SU-DHL-6 (cell line): ENCODE measurements at regions not wholly inside any gene's neighbourhood (a gene's known extent, or its start where the extent isn't known, plus 50 kb on each side); places are given as distances from the start of the nearest gene placed in this dataset.
A peak's percentile ranks its signal among the peaks of the same experiment; 100 is the strongest.

Source experiments
- H2AFZ ChIP-seq: fragments of 200-600 bp; sonication (generic); 2 replicates; pipeline ENCODE4 v1.6.1; 2014; ENCODE audit warnings: low read depth, mild to moderate bottlenecking, moderate library complexity, mixed read lengths, antibody characterized with exemption, low read length; ENCODE audit not compliant: severe bottlenecking
- H3F3A ChIP-seq: fragments of 200-600 bp; shearing (Covaris generic); 2 replicates; pipeline ENCODE4 v1.6.0; 2016; ENCODE audit warnings: antibody characterized with exemption, mild to moderate bottlenecking; ENCODE audit not compliant: insufficient read depth
- H3K27ac ChIP-seq: fragments of 200-600 bp; sonication (generic); 2 replicates; pipeline ENCODE4 v1.5.1; 2016; ENCODE audit warnings: low read depth, mild to moderate bottlenecking, low read length, moderate library complexity, mixed read lengths
- H3K27me3 ChIP-seq: fragments of 200-600 bp; sonication (generic), shearing (Covaris generic); 2 replicates; pipeline ENCODE4 v1.6.0; 2014; ENCODE audit warnings: mild to moderate bottlenecking, low read length
- H3K36me3 ChIP-seq: fragments of 200-600 bp; sonication (generic); 2 replicates; pipeline ENCODE4 v1.6.1; 2014; ENCODE audit warnings: mild to moderate bottlenecking, low read length, mixed read lengths
- H3K4me2 ChIP-seq: fragments of 300-600, 200-600 bp; shearing (Covaris generic), sonication (generic); 2 replicates; pipeline ENCODE4 v1.6.0; 2014; ENCODE audit warnings: low read length, low read depth, mild to moderate bottlenecking; ENCODE audit not compliant: poor library complexity, severe bottlenecking
- H3K4me3 ChIP-seq: fragments of 200-600 bp; sonication (generic); 2 replicates; pipeline ENCODE4 v1.5.1; 2014; ENCODE audit warnings: antibody characterized with exemption, low read length, mild to moderate bottlenecking, mixed read lengths; ENCODE audit not compliant: insufficient read depth, poor library complexity, severe bottlenecking
- H3K79me2 ChIP-seq: fragments of 200-600 bp; sonication (generic); 2 replicates; pipeline ENCODE4 v1.6.1; 2014; ENCODE audit warnings: mild to moderate bottlenecking, low read length, moderate library complexity; ENCODE audit not compliant: insufficient read depth
- H3K9ac ChIP-seq: fragments of 200-600 bp; sonication (generic); 2 replicates; pipeline ENCODE4 v1.7.0; 2014; ENCODE audit warnings: mild to moderate bottlenecking, low read length
- H3K9me2 ChIP-seq: fragments of 200-600 bp; sonication (generic); replicated peaks from 2 replicates; pipeline ENCODE4 v1.6.1; 2014; ENCODE audit warnings: low read length; ENCODE audit not compliant: insufficient read depth
- H3K9me3 ChIP-seq: fragments of 200-600 bp; sonication (generic); 2 replicates; pipeline ENCODE4 v1.6.1; 2014; ENCODE audit warnings: low read length, mixed read lengths; ENCODE audit not compliant: insufficient read depth
- H4K20me1 ChIP-seq: fragments of 200-600 bp; sonication (generic); 2 replicates; pipeline ENCODE4 v1.6.1; 2014; ENCODE audit warnings: low read depth, mild to moderate bottlenecking, antibody characterized with exemption, low read length, moderate library complexity, mixed read lengths
- EZH2phosphoT487 ChIP-seq: fragments of 200-600 bp; sonication (generic), shearing (Covaris generic); conservative IDR thresholded peaks from 2 replicates; pipeline ENCODE4 v1.6.1; 2018; ENCODE audit warnings: mild to moderate bottlenecking, antibody characterized with exemption, low read length, moderate library complexity, mixed read lengths
- TF ChIP-seq, protein P1 (sequence below): fragments of 200-600 bp; sonication (generic); IDR thresholded peaks from one replicate; pipeline ENCODE4 v1.5.1; 2017; ENCODE audit warnings: antibody characterized with exemption, mild to moderate bottlenecking, low read length, moderate library complexity; ENCODE audit not compliant: insufficient read depth, poor library complexity, severe bottlenecking

DNA sequence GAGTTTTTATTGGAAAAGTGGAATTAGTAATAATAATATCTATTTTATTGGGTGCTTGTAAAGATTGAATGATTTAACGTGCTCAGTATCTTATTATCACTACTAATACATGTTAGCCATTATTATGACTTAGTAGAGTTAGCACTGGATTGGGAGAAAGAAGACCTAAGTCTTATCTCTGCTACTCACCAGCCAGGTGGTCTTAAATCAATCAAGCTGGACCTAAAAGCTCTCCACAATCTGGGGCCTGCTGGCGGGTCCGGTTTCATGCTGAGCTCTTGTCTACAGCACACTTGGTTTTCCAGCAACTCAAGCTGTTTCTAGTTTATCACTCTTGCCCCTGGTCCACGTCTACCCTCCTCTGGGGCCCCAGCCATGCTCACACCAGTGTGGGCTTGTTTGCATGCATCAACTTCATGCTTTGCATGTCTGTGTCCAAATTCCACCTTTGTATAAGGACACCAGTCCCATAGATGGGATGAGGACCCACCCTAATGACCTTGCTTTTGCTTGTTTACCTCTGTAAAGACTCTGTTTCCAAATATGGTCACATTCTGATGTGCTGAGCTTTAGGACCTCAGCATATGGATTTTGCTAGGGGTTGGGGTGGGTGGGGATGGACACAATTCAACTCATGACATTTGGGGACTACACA lies 363.1 kb downstream of the LPIN1 start:
- Histone ChIP-seq H3K9me2 (no peaks in the 10 kb centered on the region), H3F3A (peaks cover 20% of the 10 kb centered on the region; the same call in 1 of the 2 replicates), H3K27ac (no peak overlapping the region), H3K4me2 (no peak overlapping the region), H2AFZ (no peak overlapping the region), H3K79me2 (no peaks in the 10 kb centered on the region), H3K4me3 (no peak overlapping the region), H3K9me3 (no peaks in the 10 kb centered on the region), H3K27me3 (no peaks in the 10 kb centered on the region), H4K20me1 (no peaks in the 10 kb centered on the region), H3K9ac (no peak overlapping the region), H3K36me3 (no peaks in the 10 kb centered on the region)
- TF ChIP-seq EZH2phosphoT487: no peak
- TF ChIP-seq, protein P1, sequence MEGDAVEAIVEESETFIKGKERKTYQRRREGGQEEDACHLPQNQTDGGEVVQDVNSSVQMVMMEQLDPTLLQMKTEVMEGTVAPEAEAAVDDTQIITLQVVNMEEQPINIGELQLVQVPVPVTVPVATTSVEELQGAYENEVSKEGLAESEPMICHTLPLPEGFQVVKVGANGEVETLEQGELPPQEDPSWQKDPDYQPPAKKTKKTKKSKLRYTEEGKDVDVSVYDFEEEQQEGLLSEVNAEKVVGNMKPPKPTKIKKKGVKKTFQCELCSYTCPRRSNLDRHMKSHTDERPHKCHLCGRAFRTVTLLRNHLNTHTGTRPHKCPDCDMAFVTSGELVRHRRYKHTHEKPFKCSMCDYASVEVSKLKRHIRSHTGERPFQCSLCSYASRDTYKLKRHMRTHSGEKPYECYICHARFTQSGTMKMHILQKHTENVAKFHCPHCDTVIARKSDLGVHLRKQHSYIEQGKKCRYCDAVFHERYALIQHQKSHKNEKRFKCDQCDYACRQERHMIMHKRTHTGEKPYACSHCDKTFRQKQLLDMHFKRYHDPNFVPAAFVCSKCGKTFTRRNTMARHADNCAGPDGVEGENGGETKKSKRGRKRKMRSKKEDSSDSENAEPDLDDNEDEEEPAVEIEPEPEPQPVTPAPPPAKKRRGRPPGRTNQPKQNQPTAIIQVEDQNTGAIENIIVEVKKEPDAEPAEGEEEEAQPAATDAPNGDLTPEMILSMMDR: no peak

DNA sequence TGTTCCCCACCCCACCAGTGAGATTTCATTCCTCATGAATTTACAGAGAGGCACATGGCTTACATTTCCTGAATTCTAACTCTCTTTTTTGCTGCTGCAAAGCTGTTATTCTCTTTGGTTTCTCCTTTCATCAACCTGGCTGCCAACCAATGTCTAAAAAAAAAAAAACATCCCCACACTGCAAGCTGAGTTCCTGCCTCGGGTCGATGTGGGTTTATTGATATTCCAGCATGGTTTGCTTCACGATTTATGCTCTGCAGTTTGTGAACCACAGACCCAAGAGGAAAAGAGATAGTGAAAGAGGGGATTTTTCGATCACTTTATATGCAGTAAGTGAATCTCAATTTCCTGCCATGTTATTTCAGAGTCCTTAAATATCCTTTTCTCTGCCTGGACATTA lies 363.6 kb downstream of the LPIN1 start:
- no peaks in the 10 kb centered on the region for H3K36me3 ChIP-seq
- no peaks in the 10 kb centered on the region for H3K9me2 ChIP-seq
- H3K27ac ChIP-seq: no peak overlapping the region
- H3K4me2 ChIP-seq: peak overlapping the region; percentile 24
- H3K9me3 ChIP-seq: no peaks in the 10 kb centered on the region
- H4K20me1 ChIP-seq: no peaks in the 10 kb centered on the region
- H3K27me3 ChIP-seq: no peaks in the 10 kb centered on the region
- TF ChIP-seq, protein P1: no peak
- TF ChIP-seq EZH2phosphoT487: no peak
- H2AFZ ChIP-seq: peak overlapping the region; percentile 11
- peak overlapping the region; percentile 13; the same call in 1 of the 2 replicates for H3K9ac ChIP-seq
- H3K4me3 ChIP-seq: no peak overlapping the region
- peaks cover 20% of the 10 kb centered on the region; the same call in 1 of the 2 replicates for H3F3A ChIP-seq
- H3K79me2 ChIP-seq: no peaks in the 10 kb centered on the region

DNA sequence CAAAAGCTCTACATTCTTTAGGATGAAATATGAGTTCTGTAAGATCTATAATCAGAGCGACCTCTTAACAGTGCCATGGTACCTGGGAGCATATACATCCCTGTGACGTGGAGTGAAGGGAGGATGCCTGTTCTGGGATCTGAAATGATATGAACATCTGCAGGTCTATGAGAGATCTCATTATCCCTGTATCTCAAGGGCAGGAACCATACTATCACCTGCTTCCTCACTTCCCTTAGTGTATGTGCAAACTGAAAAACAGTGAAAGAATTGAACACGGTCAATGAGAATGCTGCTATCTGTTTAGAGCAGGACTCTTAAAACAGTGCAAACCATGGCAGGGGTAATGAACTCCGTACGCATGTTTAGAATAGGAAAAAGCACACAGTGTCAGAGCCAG lies 364.0 kb downstream of the LPIN1 start:
- no peak overlapping the region for H3K27ac ChIP-seq
- H3K36me3 ChIP-seq: no peaks in the 10 kb centered on the region
- H3K9ac ChIP-seq: peak overlapping the region; percentile 13; the same call in 1 of the 2 replicates
- no peaks in the 10 kb centered on the region for H3K9me2 ChIP-seq
- H3K4me3 ChIP-seq: no peak overlapping the region
- peaks cover 20% of the 10 kb centered on the region; the same call in 1 of the 2 replicates for H3F3A ChIP-seq
- H3K79me2 ChIP-seq: no peaks in the 10 kb centered on the region
- TF ChIP-seq, protein P1: no peak
- no peak for TF ChIP-seq EZH2phosphoT487
- H3K9me3 ChIP-seq: no peaks in the 10 kb centered on the region
- H3K27me3 ChIP-seq: no peaks in the 10 kb centered on the region
- peak overlapping the region; percentile 24 for H3K4me2 ChIP-seq
- H4K20me1 ChIP-seq: no peaks in the 10 kb centered on the region
- peak overlapping the region; percentile 11 for H2AFZ ChIP-seq
